Cardiac septum (tissue), 1 donor: ENCODE measurements at regions not wholly inside any gene's neighbourhood (a gene's known extent, or its start where the extent isn't known, plus 50 kb on each side); places are given as distances from the start of the nearest gene placed in this dataset.

Source experiments
- DNase-seq: peaks from one replicate; pipeline ENCODE4 v3.0.0-alpha.2; 2020; ENCODE audit warnings: low spot score
- intact Hi-C: fragments of 100-400 bp; cut with DNase I; formaldehyde crosslinking; loops from one replicate; pipeline ENCODE4 v1.14.0; 2022
- donor health status: DM: no; HTN: no; CAD: no.

DNA sequence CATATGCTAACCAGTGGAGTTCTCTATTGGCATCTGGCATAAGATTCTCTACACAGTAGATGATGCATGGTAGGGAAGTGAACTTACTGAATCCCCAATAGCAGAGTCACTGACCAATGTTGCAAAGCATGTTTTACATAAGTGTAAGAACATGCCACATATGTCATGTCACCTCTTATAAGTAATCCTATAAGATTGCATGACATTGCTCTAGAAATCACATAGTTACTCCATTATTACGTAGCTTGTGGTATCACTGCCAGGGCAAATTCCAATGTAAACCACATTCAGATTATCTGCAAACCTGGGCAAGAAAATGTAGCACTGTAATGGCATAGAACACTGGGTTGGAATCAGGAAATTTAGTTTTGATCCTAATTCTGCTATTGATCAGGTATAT is 198.2 kb upstream of the UMPS start:
- intact Hi-C loops: no loop called here
- DNase-seq: no peak

DNA sequence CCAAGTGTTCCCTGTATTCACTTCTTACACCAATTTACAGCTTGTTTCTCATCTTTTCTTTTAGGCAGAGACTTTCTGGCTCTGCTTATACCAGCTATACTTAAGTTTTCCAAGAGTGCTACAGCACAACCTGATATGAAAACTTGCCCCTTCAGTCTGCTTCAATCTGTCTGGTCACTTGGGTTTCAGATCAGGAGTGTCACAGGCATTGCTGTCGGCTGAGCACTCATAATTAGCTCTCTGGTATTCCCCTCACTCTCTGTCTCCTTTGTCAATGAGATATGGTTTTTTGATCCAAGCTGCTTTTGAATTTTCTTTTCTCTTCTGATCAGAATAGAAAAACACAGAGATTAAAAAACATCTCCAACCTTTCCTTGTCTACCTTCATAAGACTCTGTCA is 194.9 kb upstream of the UMPS start:
- DNase-seq: no peak
- intact Hi-C loops: no loop called here

DNA sequence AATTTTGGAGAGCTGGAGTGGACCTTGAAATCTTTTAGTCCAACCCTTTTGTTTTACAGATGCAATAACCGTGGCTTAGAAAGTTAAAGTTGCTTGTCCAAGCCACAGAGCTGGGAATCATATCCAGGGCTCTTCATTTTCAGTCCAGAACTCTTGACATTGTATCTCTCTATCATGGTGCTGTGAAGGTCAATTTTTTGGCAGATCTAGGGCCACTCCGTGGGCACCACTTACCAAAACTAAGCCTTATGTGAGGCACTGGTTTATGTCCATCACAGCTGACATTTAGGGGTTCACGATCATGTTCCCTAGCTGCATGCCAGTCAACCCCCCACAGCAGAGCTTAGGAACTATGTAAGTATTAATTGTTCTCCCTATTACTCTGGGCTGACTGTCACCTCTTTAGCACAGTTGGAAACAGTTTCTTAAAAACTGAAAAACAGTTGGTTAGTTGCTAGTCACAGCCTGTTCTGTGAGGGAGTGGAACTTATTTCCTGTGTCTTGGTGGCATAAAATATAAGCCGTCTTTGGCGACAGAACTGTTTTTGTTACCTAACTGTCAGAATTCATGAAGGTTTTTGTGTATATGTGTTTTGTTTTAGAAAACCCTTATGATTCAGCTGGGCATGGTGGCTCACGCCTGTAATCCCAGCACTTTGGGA is 189.6 kb upstream of the UMPS start:
- intact Hi-C loops: loop anchor here (10.0 kb wide), 1 partner anchor 506 kb away; the partner anchor contains the start of gene KALRN
- no peak for DNase-seq

DNA sequence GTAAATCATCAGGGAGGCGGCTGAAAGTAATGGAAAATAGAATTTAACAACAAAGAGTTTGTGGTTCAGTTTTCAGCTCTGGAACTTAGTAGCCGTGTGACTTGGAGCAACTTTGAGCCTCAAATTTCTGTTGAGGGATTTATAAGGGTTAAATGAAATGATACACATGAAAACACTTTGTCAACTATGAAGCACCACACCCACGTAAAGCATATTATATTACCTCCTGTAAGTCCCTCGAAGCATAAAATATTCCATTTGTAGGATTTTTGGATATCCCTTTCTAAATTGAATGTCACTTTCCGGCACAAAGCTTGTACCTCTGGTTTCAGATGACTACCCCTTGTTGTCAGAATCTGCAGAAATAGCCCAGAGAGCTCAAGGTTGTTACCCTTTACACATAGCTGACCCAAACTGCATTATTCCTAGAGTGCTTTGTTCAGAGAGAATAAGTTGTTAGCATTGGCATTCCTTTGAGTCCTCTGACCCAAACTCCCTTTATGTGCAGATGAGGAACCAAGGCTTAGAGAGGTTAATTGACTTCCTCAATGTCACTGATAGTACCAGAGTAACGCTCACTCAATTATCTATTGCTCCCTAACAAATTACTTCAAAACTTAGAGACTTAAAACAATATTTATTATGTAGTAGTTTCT is 187.9 kb upstream of the UMPS start:
- intact Hi-C loops: loop anchor here (10.0 kb wide), 1 partner anchor 508 kb away; the partner anchor contains the start of gene KALRN

DNA sequence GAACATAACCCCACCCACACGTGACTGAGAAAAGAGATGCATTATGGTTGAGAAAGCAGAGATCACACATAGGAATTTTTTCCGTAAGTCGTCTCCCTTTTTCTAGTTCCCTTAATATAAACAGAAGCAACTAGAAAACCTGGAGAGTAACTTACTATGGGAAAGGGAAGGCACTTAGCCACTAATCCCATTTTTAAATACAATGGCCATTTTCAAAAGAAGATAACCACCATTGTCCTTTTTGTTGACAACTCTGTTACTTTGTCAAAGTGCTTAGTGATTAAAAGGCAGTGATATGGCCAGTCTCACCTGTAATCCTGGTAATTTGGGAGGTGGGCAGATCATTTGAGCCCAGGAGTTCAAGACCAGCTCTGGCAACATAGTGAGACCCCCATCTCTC is 184.4 kb upstream of the UMPS start:
- intact Hi-C loops: loop anchor here (10.0 kb wide), 1 partner anchor 511 kb away; the partner anchor contains the start of gene KALRN
- DNase-seq: no peak

More for the DNA sequence above, 187.9 kb upstream of the UMPS start:
- DNase-seq: no peak

DNA sequence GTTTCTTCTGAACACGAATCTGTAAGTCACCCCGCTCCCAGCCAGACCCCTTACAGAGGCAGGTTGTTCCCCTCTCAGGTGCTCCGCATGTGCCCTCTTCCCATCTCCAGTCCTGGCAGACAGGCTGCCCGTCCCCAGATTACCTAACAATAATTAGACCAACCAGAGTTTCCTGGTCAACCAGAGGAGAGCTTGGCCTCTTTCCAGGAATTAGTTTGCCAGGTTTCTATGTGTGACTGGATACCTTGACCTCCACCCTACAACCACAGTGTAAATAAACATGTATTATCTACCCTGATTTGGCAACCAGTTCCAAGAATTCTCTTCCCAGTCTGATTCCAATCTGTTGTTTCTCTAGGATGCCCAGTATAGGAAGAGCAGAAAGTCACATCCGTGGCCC is 178.0 kb upstream of the UMPS start:
- DNase-seq: no peak
- intact Hi-C loops: loop anchor here (5.0 kb wide), 2 partner anchors 60 to 200 kb away; no protein-coding TSS in a partner anchor

DNA sequence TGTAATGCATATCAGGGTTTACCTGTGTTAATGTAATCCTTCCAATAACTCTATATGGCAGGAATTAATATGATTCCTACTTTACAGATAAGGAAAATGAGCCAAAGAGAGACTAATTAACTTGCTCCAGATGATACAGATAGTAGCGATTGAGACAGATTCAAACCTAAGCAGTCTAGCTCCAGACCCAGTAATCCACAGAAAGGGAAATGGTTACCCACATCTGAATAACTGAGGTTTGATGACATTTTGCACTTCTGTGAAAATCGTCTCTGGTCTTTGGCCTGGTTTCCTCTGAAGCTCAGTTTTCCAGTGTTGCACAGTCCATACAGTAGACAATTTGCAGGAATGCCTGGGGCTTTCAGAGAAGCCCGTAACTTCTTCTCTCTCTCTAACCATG is 177.1 kb upstream of the UMPS start:
- DNase-seq: no peak
- intact Hi-C loops: loop anchor here (5.0 kb wide), 2 partner anchors 61 to 201 kb away; no protein-coding TSS in a partner anchor

DNA sequence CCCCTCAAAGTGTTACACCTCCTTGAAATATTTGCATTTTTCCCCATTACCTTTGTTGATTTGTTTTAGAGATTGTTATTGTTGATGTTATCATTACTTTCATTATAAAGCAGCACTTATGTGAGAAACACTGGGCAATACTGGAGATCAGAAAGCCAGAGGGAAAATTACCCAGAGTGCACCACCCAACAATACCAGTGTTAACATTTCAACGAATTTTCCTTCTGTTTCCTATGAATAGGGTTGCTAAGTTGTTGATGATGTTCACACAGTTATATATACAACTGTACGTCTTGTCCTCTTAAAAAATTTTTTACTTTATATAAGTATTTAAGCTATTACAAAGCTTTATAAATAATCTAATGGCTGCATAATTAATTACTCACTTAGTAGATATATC is 173.6 kb upstream of the UMPS start:
- intact Hi-C loops: no loop called here

DNA sequence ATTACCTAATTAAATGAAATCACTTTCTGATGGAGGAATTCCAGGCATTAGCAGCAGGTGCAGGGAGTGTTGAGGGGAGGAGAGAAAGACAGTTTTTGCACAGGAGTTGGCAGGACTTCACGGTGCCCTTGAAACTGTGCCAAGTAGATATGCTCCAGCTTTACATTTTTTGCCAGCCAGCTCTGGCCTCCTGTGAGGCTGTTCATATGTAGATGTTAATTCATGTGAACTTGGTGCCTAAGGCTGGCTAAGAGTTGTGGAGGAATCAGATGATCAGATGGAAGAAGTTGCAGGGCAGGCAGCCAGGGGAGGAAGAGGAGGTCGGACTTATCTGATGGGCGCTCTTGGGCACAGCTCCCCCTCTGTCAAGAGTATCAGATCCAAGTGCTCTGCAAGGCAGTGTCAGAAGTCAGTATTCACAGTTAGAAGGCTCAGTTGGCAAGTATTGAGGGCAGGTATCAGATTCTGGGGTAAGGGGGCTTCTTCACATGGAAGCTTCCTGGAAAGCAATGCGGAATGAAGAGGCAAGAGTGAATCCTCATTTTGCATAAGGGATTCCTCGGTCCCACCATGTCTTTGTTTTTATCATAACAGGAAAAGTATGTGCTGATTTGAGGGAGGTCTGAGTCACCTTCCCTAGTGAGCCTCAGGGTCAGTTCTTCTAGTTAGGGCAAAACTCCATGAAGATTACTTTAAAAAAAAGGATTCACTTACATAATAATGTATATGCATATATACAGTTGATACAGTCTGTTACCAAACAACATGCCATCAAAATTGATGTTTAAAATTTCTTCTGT is 172.6 kb upstream of the UMPS start:
- no peak for DNase-seq
- intact Hi-C loops: no loop called here

More for the DNA sequence above, 173.6 kb upstream of the UMPS start:
- DNase-seq: no peak

DNA sequence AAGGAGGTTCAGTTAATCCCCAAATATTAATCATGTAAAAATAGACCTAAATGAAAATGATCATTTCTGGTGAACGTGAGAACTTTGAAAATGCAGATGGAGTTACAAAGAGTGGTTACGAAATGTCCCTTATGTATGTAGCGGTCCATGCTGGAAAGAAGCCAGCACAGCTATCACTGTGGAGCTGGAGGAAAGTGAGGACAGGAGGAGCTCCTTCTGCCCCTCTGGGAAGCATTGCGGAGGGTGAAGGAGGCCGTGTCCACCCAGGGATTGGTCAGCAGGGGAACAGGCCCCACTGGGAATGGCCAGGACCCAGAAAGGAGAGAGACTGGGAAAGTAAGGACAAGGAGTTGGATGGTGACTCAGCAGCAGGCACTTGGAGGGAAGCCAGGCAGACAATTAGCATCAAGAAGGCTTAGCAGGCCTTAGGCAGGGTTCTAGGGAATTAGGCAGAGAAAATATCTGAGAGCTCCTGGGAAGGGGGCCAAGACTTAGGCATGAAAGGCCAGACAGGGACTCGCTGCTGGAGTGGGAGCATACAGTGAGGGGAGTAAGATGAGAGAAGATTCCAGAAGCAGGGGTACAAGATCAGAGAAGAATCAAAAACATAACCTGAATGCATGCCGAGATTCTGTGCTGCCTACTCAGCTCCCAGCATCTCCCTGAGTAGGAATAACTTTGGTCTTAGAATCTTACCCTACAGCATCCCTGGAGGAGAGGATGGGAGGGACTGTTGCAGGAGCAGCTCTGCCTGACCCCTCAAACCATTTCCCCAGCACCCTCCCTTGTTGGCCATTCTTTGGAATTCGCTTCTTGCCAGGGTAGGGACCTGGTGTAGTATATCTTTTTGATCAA is 171.0 kb upstream of the UMPS start:
- intact Hi-C loops: no loop called here
- peak; percentile 81 for DNase-seq

DNA sequence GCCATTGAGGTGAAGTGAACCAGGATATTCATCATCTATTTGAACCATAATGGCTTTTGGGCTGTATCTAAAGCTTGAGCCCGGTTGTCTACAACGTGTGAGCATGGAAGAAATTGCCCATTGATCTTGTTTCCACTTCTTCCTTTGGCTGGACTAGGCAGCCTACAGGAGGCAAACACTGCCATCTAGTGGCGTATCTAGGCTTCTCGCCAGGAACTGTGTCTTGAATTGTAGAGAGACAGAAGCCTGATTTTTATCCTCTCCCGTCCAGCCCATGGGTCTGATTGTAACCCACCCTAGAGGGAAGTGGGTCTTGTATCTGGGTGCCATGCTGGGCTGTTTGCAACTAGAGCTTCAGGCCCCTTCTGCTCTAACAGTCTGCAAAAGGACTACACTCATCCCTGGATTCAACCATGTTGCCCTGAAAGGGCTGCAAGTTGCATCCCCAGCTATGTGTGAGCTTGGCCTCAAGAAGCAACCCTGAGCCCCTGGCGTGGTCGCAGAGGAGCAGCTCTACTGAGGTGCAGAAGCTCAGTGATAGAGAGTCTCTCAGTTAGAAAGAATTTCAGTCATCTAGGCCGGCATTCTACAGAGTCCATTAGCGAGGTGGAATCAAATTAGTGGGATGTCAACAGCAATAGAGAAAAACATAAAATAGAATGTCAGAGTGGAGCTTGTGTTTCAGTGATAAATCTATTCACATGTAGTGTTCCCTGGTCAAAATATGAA is 170.2 kb upstream of the UMPS start:
- intact Hi-C loops: no loop called here
- DNase-seq: no peak

DNA sequence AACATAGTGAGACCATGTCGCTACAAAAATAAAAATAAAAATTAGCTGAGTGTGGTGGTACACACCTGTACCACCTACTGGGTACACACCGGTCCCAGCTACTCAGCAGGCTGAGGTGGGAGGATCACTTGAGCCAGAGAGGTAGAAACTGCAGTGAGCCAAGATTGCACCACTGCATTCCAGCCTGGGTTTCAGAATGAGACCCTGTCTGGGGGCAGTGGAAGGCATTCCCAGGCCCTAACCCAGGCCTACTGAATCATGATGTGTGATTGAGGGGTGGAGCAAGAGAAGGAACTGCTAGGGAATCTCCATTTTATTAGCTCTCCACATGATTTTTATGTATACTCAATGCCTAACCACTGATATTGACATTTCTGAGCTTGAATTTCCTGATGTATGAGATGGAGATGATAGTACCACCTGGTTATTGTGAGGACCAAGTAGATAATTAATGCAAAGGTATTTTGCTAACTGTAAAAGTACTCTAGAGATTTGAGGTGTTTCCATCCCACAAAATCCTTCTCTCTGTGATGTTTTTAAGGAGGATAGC is 169.5 kb upstream of the UMPS start:
- intact Hi-C loops: no loop called here

DNA sequence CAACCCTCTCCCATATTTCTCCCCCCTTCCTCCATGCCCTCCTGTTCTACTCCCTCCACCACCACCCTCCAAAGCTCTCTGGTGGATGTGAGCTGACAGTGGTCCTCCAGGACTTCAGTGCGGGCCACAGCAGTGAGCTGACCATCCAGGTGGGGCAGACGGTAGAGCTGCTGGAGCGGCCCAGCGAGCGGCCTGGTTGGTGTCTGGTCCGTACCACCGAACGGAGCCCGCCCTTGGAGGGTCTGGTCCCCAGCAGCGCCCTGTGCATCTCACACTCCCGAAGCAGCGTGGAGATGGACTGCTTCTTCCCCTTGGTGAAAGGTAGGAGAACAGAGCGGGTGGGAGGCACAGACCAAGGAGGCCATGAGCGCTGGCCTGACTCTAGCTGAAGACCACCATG is 167.5 kb upstream of the UMPS start:
- intact Hi-C loops: no loop called here

More for the DNA sequence above, 169.5 kb upstream of the UMPS start:
- DNase-seq: no peak

DNA sequence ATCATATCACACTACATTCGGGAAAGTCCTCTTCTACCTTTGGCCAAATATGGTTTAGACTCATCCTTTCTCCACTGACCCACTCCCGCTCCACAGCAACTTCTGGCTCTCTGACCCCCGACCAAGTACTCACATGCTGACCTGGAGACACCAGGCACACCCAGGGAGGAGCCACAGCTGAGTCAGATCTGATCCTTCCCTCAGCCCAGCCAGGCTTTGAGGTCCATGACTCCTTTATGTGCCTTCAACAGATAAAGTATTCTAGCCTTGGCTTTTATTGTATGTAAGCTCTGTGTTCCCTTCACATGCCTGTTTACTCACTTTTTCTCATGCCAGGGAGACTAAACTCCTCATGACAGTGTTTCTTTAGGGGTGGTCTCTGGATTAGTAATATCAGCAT is 166.9 kb upstream of the UMPS start:
- intact Hi-C loops: no loop called here
- DNase-seq: no peak

More for the DNA sequence above, 167.5 kb upstream of the UMPS start:
- no peak for DNase-seq

DNA sequence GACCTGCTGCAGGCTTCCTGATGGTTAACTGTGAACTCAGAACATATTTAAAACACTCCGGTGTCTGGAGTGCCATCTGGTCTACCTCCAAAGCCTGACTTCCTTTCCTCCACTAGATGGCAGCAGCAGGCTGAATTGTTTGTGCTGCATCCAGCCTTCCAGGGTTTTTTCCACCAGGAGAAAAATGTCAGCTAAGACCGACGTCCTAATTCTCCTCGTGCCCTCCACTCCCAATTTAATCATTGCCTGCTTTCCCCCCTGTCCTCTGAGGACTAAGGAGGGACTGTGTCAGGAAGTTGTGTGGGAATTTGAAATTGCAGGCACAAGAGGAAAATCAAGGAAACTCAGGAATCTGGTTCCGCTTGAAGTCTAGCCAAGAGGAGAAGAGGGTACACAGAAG is 165.2 kb upstream of the UMPS start:
- no peak for DNase-seq
- intact Hi-C loops: loop anchor here (1.0 kb wide), 1 partner anchor 124 kb away; no protein-coding TSS in a partner anchor

DNA sequence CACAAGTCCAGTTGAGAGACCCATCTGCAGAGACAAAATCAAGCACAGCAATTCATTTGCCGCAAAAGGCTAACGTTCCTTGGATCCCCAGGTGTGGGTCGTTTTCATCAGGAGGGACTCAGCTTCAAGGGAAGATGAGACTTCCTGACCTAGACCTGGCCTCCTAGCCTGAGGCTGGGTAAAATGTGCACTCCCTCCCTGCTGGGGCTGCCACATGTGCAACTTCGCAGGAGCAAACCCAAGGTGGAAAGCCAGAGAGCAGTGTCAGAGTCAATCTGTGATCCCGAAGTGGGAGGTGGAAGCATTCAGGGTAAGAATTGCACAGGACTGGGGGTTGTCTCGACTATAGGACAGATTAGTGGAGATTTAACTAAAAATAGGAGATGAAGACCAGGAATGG is 164.7 kb upstream of the UMPS start:
- intact Hi-C loops: loop anchor here (1.0 kb wide), 1 partner anchor 124 kb away; no protein-coding TSS in a partner anchor
- DNase-seq: no peak

DNA sequence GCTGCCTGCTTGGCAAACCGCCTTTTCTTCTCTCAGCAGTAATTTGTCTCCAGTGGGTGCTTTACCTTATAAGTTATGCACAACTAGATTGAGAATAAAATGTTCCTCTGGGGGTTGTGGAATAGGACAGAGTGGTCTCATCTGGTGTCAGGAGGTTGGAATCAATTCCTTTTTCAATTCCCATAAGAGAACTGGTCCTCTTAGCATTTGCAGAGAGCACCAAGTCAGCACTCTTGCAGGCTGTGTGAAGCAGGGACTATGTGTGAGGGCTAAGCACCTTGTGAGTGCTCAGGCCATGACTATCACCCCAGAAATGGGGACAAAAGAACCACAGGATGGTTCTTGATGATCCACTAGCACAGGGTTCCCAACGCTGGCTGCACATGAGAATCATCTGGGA is 163.6 kb upstream of the UMPS start:
- no peak for DNase-seq
- intact Hi-C loops: no loop called here

DNA sequence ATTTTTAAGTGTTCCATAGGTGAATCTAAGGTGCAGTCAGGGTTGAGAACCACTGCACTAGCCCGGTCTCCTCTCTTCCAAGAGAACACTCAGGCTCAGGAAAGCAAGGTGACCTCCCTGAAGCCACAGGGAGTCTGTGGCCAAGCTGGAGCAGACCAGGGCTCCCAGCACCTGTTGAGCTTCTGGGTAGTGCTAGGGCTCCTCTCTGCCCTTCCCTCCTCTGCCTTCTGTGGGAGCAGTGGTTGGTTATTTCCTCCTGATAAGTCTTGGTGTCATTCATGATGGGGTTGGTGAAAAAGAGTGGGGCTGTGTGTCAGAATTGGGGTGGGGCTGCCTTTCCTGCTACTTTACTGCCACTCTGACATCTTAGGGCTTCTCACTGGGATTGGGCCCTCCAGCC is 163.1 kb upstream of the UMPS start:
- intact Hi-C loops: no loop called here
- no peak for DNase-seq
